Osteoblast (primary cell): ENCODE measurements at regions not wholly inside any gene's neighbourhood (a gene's known extent, or its start where the extent isn't known, plus 50 kb on each side); places are given as distances from the start of the nearest gene placed in this dataset.

Experiments
- DNase-seq: peaks from one replicate; pipeline ENCODE4 v3.0.0; 2011; ENCODE audit warnings: low spot score, mixed read lengths; ENCODE audit not compliant: insufficient read length; ENCODE audit errors: missing footprints
- H2AFZ ChIP-seq: 2 replicates; pipeline ENCODE4 v1.6.0; 2011; ENCODE audit warnings: mild to moderate bottlenecking, low read length
- H3K27ac ChIP-seq: 2 replicates; pipeline ENCODE4 v1.5.1; 2011; ENCODE audit warnings: mild to moderate bottlenecking, low read depth, low read length, moderate library complexity
- H3K27me3 ChIP-seq: 2 replicates; pipeline ENCODE4 v1.6.0; 2012; ENCODE audit warnings: mild to moderate bottlenecking, control low read depth, inconsistent platforms, low read length, moderate library complexity; ENCODE audit not compliant: insufficient read depth
- H3K36me3 ChIP-seq: 2 replicates; pipeline ENCODE4 v1.5.1; 2011; ENCODE audit warnings: mild to moderate bottlenecking, low read length, control low read depth, moderate library complexity; ENCODE audit not compliant: insufficient read depth
- H3K4me1 ChIP-seq: 2 replicates; pipeline ENCODE4 v1.5.1; 2011; ENCODE audit warnings: mild to moderate bottlenecking, low read length, control low read depth, moderate library complexity; ENCODE audit not compliant: insufficient read depth
- H3K4me2 ChIP-seq: 2 replicates; pipeline ENCODE4 v1.6.0; 2011; ENCODE audit warnings: mild to moderate bottlenecking, low read length; ENCODE audit not compliant: insufficient read depth
- H3K4me3 ChIP-seq: fragments of 200-600 bp; sonication (generic); 3 replicates; pipeline ENCODE4 v1.5.1; 2012; ENCODE audit warnings: mild to moderate bottlenecking, low read length, inconsistent platforms; ENCODE audit not compliant: insufficient read depth
- H3K79me2 ChIP-seq: 2 replicates; pipeline ENCODE4 v1.6.0; 2012; ENCODE audit warnings: mild to moderate bottlenecking, low read length, control low read depth, inconsistent platforms; ENCODE audit not compliant: insufficient read depth
- H3K9me3 ChIP-seq: 2 replicates; pipeline ENCODE4 v1.5.1; 2011; ENCODE audit warnings: low read depth, low read length, control low read depth
- H4K20me1 ChIP-seq: 2 replicates; pipeline ENCODE4 v1.6.0; 2012; ENCODE audit warnings: mild to moderate bottlenecking, low read length, control low read depth; ENCODE audit not compliant: insufficient read depth
- TF ChIP-seq, protein P1 (sequence below): IDR thresholded peaks from 2 replicates; pipeline ENCODE4 v1.5.1; 2011; ENCODE audit warnings: mild to moderate bottlenecking, low read depth, low read length, moderate library complexity; ENCODE audit errors: extremely low read depth

DNA sequence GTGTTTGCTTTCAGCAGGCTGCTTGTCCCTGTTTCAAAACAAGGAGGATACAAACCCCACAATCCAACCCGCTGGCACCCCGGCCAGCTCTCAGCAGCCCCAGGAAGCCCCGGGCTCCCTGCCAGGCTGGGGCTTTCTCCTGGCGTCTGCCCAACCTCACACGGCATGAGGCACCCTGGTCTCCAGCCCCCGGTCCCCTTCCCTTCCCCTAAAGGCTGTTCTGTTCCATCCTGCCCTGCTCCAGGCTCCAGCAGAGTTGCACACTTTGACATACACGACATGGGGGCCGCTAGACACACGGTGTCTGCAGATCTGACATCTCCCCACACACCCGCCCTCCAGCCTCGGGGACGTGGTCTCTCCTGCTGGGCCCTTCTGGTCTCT, 107.7 kb upstream of the ADRA2C start:
- no peak for DNase-seq
- peaks cover 17% of the 10 kb centered on the region for H3K4me1 ChIP-seq
- TF ChIP-seq, protein P1, sequence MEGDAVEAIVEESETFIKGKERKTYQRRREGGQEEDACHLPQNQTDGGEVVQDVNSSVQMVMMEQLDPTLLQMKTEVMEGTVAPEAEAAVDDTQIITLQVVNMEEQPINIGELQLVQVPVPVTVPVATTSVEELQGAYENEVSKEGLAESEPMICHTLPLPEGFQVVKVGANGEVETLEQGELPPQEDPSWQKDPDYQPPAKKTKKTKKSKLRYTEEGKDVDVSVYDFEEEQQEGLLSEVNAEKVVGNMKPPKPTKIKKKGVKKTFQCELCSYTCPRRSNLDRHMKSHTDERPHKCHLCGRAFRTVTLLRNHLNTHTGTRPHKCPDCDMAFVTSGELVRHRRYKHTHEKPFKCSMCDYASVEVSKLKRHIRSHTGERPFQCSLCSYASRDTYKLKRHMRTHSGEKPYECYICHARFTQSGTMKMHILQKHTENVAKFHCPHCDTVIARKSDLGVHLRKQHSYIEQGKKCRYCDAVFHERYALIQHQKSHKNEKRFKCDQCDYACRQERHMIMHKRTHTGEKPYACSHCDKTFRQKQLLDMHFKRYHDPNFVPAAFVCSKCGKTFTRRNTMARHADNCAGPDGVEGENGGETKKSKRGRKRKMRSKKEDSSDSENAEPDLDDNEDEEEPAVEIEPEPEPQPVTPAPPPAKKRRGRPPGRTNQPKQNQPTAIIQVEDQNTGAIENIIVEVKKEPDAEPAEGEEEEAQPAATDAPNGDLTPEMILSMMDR, result no peak
- H2AFZ ChIP-seq, result no peak overlapping the region
- no peaks in the 10 kb centered on the region for H3K36me3 ChIP-seq
- H4K20me1 ChIP-seq, result no peaks in the 10 kb centered on the region
- no peaks in the 10 kb centered on the region for H3K9me3 ChIP-seq
- H3K79me2 ChIP-seq, result no peaks in the 10 kb centered on the region
- H3K4me3 ChIP-seq, result no peak overlapping the region
- peak overlapping the region; percentile 80 for H3K4me2 ChIP-seq
- H3K27me3 ChIP-seq, result peaks cover 68% of the 10 kb centered on the region
- H3K27ac ChIP-seq, result peak overlapping the region; percentile 86

DNA sequence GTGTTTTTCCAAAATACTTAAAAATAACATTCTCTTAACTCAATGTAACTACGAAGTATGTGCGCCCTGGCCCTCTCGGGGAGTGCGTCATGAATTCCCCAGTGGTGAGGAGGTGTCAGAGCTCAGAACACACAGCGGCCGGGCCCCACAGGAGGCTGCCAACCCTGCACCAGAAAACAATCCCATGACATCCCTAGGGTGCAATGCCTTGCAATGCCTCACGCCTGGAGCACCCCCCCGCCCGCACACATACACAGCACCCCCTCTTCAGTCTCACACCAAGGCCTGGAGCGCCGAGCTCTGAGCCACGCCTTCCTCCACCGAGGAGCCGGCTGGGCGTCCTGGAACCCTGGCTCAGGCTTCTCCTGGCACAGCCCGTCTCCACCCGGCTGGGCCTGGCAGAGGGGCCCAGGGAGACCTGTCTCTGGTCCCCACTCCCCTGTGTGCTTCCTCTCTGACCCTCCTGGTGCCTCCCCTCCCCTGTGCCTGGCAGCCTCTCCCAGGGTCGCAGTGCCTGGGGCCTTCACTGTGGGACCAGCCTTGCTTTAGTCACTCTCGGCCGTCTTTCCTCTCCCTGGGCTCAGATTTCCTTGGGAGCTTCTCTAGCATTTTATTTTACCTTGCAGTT, 108.2 kb upstream of the ADRA2C start:
- H3K27me3 ChIP-seq, result peaks cover 67% of the 10 kb centered on the region
- peak overlapping the region; percentile 86 for H3K27ac ChIP-seq
- H2AFZ ChIP-seq, result peak overlapping the region; percentile 72

DNA sequence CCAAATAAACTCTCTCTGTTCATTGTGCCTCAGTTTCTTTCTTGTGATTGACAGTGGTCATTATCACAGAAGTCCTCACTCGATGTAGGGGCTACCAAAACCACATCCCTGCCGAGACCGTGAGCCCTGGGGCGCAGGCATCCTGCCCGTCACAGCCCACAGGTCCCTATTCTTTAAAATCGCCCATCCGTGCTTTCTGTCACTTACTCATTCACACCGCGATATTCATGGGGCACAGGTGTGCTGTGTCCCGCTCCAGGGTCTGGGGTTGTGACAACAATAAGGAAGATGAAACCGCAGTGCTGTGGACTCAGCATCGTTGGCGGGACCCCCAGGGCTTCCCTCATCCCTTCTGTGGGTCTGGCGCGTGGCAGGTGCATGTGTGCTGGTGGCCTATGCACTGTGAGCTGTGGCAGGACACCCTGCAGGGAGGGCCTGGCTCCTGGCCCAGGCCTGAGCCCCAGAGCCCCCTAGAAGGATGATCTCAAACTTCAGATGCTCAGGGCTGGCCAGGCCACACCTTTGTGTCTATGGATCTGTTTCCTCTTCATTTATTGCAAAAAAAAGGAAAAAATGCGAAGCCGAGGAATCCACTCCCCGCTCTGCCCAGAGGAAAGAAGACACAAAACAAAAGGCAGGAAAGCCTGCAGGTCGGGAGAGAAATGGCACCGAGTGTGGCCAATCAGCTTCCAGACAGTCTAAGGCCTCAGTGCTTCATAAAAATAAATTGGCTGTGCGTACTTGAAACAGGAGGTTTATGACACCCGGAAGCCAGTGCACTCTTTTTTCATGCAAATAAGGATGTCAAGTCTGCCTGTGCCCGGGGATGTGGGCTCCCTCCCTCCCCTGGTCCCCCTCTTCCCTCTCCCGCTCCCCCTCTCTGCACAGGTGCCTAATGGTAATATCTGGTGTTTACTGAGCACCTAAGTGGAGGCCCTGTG, 109.5 kb upstream of the ADRA2C start:
- no peaks in the 10 kb centered on the region for H3K36me3 ChIP-seq
- H3K27ac ChIP-seq, result peak overlapping the region; percentile 86
- H3K79me2 ChIP-seq, result no peaks in the 10 kb centered on the region
- H3K4me3 ChIP-seq, result no peak overlapping the region
- TF ChIP-seq, protein P1, result no peak
- H3K9me3 ChIP-seq, result no peaks in the 10 kb centered on the region
- H3K4me1 ChIP-seq, result peaks cover 17% of the 10 kb centered on the region
- H4K20me1 ChIP-seq, result no peaks in the 10 kb centered on the region
- H3K4me2 ChIP-seq, result no peak overlapping the region
- peaks cover 71% of the 10 kb centered on the region for H3K27me3 ChIP-seq
- H2AFZ ChIP-seq, result no peak overlapping the region
- DNase-seq, result no peak

More for the DNA sequence above, 108.2 kb upstream of the ADRA2C start:
- Histone ChIP-seq H4K20me1 (no peaks in the 10 kb centered on the region), H3K36me3 (no peaks in the 10 kb centered on the region), H3K79me2 (no peaks in the 10 kb centered on the region), H3K4me3 (peak overlapping the region; percentile 55), H3K9me3 (no peaks in the 10 kb centered on the region), H3K4me1 (peaks cover 17% of the 10 kb centered on the region), H3K4me2 (peak overlapping the region; percentile 80)
- TF ChIP-seq, protein P1, result no peak
- peak; percentile 100 for DNase-seq

DNA sequence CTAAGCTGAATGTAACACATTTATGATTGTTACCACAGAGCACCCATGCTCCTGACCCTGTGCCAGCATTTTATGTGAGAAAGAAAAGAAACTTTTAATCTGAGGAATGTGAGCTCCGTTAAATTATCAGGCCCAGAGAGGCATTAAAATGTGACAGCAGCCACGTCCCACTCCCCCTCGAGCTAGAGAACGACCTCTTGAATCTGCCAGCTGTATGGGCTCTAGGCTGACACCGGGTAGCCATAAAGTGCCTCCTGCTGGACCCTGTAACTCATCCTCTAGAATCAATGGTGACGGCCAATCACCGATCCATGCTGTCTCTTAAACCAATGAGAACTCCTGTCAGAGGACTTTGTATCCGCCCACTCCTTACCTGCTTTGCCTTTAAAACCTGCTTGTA, 110.2 kb upstream of the ADRA2C start:
- no peaks in the 10 kb centered on the region for H4K20me1 ChIP-seq
- H3K27me3 ChIP-seq, result peaks cover 71% of the 10 kb centered on the region
- no peak for DNase-seq

More for the DNA sequence above, 110.2 kb upstream of the ADRA2C start:
- TF ChIP-seq, protein P1, result no peak
- Histone ChIP-seq H3K4me3 (no peak overlapping the region), H3K4me2 (no peak overlapping the region), H3K9me3 (no peaks in the 10 kb centered on the region), H3K36me3 (no peaks in the 10 kb centered on the region), H3K4me1 (peaks cover 17% of the 10 kb centered on the region), H3K27ac (no peak overlapping the region), H2AFZ (no peak overlapping the region), H3K79me2 (no peaks in the 10 kb centered on the region)
